Nephron progenitor cell (in vitro differentiated cells): ENCODE measurements at regions not wholly inside any gene's neighbourhood (a gene's known extent, or its start where the extent isn't known, plus 50 kb on each side); places are given as distances from the start of the nearest gene placed in this dataset.

ENCODE experiments used
- DNase-seq: peaks from one replicate; pipeline ENCODE4 v3.0.0; 2021
- H3K27ac Mint-ChIP-seq: 2 replicates; pipeline ENCODE4 v1.8.0; 2021; ENCODE audit warnings: mild to moderate bottlenecking, moderate library complexity, mixed read lengths
- H3K27me3 Mint-ChIP-seq: 2 replicates; pipeline ENCODE4 v1.8.0; 2021; ENCODE audit warnings: mild to moderate bottlenecking, low read depth, mixed read lengths; ENCODE audit not compliant: poor library complexity
- H3K36me3 Mint-ChIP-seq: 2 replicates; pipeline ENCODE4 v1.8.0; 2021; ENCODE audit warnings: low read depth, mixed read lengths
- H3K4me1 Mint-ChIP-seq: 2 replicates; pipeline ENCODE4 v1.8.0; 2021; ENCODE audit warnings: mixed read lengths
- H3K4me3 Mint-ChIP-seq: 2 replicates; pipeline ENCODE4 v1.8.0; 2021; ENCODE audit warnings: mild to moderate bottlenecking, moderate library complexity, mixed read lengths
- H3K9me3 Mint-ChIP-seq: 2 replicates; pipeline ENCODE4 v1.8.0; 2021; ENCODE audit warnings: mild to moderate bottlenecking, moderate library complexity, mixed read lengths
- TF ChIP-seq, protein P1 (sequence below): fragments of 200-600 bp; sonication (generic); IDR thresholded peaks from 2 replicates; pipeline ENCODE4 v1.5.0; 2021; ENCODE audit warnings: antibody characterized with exemption

DNA sequence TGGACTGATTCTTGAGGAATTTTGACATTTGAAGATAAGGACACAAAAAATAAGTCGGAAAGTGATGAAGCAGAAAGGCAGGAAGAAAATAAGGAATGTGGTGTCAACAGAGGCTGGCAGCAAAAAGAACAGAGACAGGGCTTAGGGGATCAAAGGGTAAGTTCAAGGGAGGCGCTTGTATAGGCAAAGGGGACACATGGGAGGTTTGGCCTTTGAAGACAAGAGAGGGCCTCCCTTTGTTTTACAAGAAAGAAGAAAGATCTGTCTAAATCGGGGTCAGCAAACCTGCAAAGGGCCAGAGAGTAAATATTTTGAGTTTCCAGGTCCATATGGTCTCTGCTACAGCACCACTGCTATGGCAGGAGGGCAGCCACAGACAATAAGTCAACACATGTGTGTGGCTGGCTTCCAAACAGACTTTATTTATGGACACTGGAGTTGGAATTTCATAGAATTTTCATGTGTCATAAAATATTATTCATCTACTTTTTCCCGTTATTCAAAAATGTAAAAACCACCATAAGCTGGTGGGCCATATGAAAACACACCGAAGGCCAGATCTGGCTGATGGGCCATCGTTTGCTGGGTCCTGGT is 112.0 kb upstream of the FBXL7 start:
- no peak overlapping the region for H3K4me3 Mint-ChIP-seq
- H3K9me3 Mint-ChIP-seq, result no peaks in the 10 kb centered on the region
- TF ChIP-seq, protein P1, sequence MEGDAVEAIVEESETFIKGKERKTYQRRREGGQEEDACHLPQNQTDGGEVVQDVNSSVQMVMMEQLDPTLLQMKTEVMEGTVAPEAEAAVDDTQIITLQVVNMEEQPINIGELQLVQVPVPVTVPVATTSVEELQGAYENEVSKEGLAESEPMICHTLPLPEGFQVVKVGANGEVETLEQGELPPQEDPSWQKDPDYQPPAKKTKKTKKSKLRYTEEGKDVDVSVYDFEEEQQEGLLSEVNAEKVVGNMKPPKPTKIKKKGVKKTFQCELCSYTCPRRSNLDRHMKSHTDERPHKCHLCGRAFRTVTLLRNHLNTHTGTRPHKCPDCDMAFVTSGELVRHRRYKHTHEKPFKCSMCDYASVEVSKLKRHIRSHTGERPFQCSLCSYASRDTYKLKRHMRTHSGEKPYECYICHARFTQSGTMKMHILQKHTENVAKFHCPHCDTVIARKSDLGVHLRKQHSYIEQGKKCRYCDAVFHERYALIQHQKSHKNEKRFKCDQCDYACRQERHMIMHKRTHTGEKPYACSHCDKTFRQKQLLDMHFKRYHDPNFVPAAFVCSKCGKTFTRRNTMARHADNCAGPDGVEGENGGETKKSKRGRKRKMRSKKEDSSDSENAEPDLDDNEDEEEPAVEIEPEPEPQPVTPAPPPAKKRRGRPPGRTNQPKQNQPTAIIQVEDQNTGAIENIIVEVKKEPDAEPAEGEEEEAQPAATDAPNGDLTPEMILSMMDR, result no peak
- peaks cover 6% of the 10 kb centered on the region for H3K27me3 Mint-ChIP-seq
- H3K36me3 Mint-ChIP-seq, result no peaks in the 10 kb centered on the region
- H3K27ac Mint-ChIP-seq, result no peak overlapping the region
- no peak for DNase-seq
- peaks cover 17% of the 10 kb centered on the region for H3K4me1 Mint-ChIP-seq

DNA sequence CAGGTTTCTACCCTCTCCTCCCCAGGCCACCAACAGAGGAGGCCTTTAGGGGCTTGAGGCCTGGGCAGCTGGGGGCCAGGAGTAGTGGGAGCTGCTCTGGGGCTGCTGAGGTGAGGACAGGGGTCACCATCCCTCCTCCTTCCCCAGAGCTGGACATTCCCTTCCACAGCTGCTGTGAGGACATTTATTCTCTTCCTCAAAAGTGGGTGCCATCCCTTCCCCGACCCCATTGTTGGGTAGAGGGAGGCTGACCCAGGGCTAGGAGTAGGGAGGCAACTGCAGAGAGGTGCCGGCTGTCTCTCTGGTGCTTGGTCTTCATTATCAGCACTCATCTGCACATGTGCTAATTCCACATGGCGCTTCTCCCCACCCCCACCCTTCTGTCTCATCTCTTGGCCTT is 113.9 kb upstream of the FBXL7 start:
- H3K27me3 Mint-ChIP-seq, result peaks cover 6% of the 10 kb centered on the region
- no peaks in the 10 kb centered on the region for H3K36me3 Mint-ChIP-seq
- no peak overlapping the region for H3K27ac Mint-ChIP-seq
- no peak for DNase-seq
- no peak overlapping the region for H3K4me3 Mint-ChIP-seq
- peaks cover 17% of the 10 kb centered on the region for H3K4me1 Mint-ChIP-seq
- TF ChIP-seq, protein P1, result no peak
- H3K9me3 Mint-ChIP-seq, result no peaks in the 10 kb centered on the region

DNA sequence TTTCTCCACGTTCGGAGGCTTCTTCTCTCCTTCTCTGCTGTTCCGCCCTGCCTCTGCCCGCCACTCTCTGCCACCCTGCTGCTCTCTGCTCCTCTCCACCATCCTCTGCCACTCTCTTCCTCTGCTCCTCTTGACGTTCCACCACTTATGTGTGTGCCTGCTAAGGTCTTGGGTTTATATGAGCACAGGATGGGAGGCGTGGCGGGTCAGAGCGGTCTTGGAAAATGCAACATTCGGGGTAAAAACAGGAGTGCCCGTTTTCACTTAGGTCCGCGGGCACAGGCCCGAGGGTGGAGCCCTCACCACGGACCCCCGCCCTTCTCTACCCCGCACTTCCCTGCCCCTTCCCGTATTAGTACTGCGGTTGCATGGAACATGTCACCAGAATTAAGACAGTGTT is 114.4 kb upstream of the FBXL7 start:
- peaks cover 17% of the 10 kb centered on the region for H3K4me1 Mint-ChIP-seq
- H3K36me3 Mint-ChIP-seq, result no peaks in the 10 kb centered on the region
- H3K9me3 Mint-ChIP-seq, result no peaks in the 10 kb centered on the region
- TF ChIP-seq, protein P1, result no peak
- no peak for DNase-seq
- H3K27ac Mint-ChIP-seq, result no peak overlapping the region
- peaks cover 2% of the 10 kb centered on the region for H3K27me3 Mint-ChIP-seq
- no peak overlapping the region for H3K4me3 Mint-ChIP-seq

DNA sequence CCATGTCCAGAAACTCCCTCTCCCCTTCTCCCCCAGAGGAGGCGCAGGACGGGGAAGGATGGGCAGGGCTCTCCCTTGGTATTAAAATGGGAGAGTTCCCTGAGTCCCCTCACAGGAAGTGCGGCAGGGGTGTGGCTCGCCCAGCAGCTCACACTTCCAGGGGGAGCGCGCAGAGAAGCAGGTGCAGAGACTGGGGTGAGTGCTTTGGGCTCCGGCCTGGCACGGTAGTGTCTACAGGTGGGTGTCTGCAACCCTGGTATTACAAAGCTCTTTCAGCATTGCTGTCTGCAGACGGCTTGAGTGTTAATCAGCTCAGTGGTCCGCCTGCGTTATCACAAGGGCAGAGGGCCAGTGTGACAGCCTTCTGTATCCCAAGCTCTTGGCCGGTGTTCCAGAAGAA is 114.9 kb upstream of the FBXL7 start:
- peaks cover 17% of the 10 kb centered on the region for H3K4me1 Mint-ChIP-seq
- H3K36me3 Mint-ChIP-seq, result no peaks in the 10 kb centered on the region
- no peak overlapping the region for H3K4me3 Mint-ChIP-seq
- DNase-seq, result no peak
- H3K27ac Mint-ChIP-seq, result no peak overlapping the region
- TF ChIP-seq, protein P1, result no peak
- no peaks in the 10 kb centered on the region for H3K9me3 Mint-ChIP-seq
- H3K27me3 Mint-ChIP-seq, result peaks cover 2% of the 10 kb centered on the region

DNA sequence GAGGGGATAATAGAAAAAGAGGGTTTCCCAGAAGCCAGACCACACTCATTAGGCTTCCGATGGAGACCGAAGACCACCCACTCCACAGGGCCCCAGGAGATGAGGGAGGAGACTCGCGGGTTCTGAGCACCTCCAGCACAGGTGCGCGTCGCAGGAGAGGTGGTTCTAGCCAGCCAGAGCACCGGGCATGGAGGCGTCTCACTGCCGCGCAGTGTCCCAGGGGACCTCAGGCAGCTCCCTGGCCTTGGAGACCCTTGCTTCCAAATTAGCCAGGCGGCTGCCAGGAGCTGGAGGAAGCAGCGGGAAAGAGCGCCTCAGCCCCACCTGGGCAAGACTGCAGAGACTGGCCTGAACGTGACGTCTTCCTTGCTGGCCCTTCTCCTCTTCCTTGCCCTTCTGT is 115.4 kb upstream of the FBXL7 start:
- no peak overlapping the region for H3K27ac Mint-ChIP-seq
- no peaks in the 10 kb centered on the region for H3K9me3 Mint-ChIP-seq
- peaks cover 2% of the 10 kb centered on the region for H3K27me3 Mint-ChIP-seq
- peaks cover 17% of the 10 kb centered on the region for H3K4me1 Mint-ChIP-seq
- TF ChIP-seq, protein P1, result no peak
- no peak for DNase-seq
- H3K4me3 Mint-ChIP-seq, result no peak overlapping the region
- H3K36me3 Mint-ChIP-seq, result no peaks in the 10 kb centered on the region

DNA sequence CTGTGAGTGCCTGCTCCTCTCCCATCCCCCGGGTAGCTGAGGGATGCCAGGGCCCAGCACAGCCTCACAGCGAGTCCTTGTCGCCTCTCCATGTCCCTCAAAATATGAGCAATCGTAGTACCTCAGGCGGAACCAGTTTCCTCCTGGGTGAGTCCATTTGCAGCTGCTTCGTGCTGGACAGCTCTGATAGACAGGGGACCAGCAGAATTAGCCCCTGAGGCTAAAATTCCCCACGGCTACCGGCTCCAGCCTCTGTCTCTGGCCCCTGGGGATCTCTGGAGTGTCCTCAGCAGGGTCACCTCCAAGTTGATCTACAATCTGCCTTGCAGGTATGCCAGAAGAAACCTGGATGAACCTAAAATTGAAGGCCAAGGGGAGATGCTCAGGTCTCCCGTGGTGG is 115.8 kb upstream of the FBXL7 start:
- H3K36me3 Mint-ChIP-seq, result no peaks in the 10 kb centered on the region

More for the DNA sequence above, 115.8 kb upstream of the FBXL7 start:
- Mint-ChIP-seq H3K27me3 (peaks cover 2% of the 10 kb centered on the region), H3K9me3 (no peaks in the 10 kb centered on the region), H3K27ac (no peak overlapping the region), H3K4me1 (peaks cover 17% of the 10 kb centered on the region), H3K4me3 (no peak overlapping the region)
- DNase-seq, result no peak
- TF ChIP-seq, protein P1, result no peak
